ENCODE measurements at regions not wholly inside any gene's neighbourhood (a gene's known extent, or its start where the extent isn't known, plus 50 kb on each side); places are given as distances from the start of the nearest gene placed in this dataset.

DNA sequence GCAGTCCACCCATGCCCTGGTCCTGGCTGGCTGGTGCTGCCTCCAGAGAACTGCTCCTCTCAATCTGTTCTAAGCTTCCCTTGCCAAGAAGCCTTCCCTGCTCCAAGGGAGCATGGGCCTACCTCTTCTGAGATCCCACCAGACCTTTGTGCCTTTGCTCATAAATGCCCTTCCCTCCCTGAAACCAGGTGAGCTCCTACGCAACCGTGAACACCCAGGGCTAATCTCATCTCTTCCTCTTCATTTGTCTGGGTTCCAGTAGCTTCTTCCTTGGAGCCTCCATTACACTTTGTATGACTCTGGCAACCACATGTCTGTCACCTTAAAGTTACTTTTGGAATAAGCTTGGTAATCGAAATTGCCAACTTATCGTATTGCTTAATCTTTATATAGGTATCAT, 270.6 kb downstream of the PBX3 start:
- DNase-seq, result no peak

DNA sequence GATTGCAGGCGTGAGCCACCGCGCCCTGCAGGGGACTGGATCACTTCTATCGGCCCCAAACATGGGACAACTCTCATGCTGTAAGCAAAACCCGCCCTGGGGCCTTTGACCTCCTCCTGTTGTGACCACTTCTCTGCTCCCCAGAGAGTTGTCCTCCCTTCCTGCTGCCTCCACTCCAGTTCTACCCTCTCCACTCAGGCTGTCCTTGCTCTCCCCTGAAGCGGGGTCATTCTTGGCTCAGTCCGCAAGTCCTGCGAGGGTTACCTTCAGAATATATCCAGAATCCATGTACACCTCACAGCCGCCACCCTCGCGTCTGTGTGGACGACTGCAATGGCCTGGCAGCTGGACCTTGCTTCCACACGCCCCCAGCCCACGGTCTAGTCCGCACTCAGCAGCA, 273.7 kb downstream of the PBX3 start:
- DNase-seq, result no peak

DNA sequence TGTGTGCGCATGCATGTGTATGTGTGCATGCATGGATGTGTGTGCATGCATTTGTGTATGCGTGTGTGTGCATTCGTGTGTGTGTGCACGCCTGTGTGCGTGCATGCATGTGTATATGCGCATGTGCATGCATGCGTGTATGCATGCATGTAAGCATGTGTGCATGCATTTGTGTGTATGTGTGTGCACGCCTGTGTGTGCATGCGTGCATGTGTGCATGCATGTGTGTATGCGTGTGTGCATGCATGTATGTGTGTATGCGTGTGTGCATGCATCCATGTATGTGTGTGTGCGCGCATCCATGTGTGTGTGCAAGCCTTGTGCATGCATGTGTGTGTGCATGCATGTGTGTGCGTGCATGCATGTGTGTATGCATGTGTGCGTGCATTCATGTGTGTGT, 276.8 kb downstream of the PBX3 start:
- no peak for DNase-seq

DNA sequence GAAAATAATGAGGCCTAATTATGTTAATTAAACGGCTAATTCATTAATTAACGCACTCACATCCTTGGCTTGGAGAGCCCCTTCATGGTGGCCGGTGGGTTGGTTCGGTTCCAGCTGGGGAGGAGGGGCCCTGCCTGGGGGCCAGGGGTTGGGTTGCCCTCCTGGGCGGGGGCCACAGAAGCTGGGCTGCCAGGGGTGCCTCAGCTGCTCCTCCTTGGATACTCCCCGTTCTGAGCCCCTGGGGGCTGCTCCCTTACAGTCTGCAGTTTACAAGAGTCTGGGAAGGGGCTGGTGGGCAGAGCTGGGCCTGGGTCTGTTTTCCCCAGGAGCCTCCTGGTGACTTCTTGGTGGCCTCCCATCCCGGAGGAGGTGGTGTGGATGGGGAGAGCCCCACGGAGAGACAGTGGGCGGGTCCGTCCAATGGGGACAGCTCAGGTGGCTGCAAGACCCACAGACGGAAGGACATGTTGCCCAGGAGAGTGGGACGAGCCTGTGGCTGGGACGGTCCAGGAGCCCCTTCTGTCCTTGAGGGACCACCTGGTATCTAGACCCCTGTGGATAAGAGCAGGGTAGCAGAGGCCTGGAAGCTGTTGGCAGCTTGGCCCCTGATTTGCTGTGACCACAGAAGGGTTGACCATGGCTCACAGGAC, 277.5 kb downstream of the PBX3 start:
- no peak for DNase-seq

DNA sequence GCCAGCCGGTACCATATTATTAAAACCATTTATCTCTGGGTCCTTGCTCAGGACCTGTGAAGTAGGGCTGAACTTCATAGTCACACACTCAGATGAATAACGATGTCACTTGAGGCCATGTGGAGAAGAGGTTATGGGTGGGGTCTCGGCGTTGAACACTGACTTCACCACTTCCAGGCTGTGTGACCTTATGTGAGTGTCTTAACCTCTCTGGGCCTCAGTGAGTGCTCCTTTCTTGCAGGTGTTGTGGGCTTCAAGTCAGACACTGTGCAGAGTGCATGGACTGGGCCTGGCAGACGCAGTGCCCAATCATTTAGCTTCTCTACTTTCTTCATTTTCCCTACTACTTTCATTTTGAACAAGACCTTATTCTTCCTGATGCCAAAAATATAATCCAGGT, 278.8 kb downstream of the PBX3 start:
- no peak for DNase-seq

DNA sequence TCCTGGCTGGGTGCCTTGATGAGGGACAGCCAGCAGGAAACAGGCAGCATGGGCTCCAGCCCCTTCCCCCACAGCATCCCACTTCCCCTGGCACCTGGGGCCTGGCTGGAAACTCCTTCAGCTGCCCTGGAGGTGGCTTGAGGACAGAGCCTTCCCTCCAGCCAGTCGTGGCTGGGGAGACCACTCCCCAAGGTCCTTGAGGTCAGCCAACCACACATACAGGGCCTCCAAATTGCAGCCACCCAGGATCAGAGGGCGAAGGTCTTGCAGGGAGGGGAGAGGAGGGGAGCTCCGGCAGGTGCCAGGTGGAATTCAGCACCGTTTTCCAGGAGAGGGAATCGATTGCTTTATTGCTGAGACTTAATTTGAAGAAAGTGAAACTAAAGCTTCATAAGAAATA, 280.4 kb downstream of the PBX3 start:
- no peak for DNase-seq

DNA sequence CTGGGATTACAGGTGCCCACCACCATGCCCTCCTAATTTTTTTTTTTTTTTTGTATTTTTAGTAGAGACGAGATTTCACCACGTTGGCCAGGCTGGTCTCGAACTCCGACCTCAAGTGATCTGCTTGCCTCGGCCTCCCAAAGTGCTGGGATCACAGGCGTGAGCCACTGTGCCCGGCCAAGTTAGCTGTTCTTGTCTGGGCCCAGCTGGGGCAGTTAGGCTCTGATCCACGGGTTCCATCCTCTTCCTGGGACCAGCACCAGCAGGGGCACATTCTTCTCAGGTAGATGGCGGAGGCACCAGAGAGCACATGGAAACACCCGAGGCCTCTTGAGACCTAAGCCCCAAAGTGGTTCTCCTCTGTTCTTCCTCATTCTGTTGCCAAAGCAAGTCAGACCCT, 281.6 kb downstream of the PBX3 start:
- DNase-seq, result no peak

DNA sequence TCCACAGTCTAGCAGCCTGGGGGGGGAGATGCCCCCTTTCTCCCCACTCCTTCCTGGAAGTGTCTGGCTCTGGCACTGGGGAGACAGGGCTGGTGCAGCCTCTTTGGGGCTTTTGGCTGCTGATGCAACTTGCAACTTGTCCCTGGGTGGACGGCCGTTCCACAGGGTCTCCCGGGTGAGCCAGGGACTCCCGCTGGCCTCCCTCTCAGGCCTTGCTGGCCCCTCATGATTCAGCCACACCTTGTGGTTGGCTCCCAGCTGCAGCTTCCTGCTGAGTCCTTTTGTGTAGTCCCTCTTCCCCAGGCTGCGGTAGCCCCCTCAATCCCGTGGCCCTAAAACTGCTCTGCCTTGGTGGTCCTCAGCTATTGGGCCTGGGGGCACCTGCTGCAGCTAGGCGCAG, 283.5 kb downstream of the PBX3 start:
- no peak for DNase-seq

DNA sequence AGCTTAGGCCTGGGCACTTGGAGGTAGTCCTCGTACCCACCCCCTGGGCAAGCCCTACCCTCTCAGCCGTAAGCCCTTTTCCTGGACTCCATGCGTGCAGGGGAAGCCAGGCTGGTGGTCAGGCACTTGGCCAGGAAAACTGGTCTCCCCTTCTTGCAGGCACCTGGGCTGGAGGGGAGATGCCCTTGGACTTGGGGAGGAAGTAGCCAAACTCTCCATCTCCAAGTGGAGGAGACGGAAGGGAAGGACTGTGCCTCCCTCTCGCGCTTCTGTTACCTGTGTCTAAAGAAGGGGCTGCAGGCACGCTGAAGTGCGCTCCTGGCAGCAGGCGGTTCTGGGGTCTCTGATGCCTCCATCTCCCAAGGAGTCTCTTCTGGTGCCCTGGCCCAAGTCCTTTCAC, 283.9 kb downstream of the PBX3 start:
- DNase-seq, result no peak

DNA sequence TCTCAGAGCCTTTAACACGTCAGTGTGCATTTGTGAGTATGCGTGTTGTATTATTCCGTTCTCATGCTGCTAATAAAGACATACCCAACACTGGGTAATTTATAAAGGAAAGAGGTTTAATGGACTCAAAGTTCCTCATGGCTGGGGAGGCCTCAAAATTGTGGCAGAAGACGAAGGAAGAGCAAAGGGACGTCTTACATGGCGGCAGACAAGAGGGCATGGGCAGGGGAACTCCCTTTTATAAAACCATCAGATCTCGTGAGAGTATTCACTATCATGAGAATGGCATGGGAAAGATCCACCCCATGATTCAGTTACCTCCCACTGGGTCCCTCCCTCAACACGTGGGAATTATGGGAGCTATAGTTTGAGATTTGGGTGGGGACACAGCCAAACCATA, 285.0 kb downstream of the PBX3 start:
- DNase-seq, result no peak

DNA sequence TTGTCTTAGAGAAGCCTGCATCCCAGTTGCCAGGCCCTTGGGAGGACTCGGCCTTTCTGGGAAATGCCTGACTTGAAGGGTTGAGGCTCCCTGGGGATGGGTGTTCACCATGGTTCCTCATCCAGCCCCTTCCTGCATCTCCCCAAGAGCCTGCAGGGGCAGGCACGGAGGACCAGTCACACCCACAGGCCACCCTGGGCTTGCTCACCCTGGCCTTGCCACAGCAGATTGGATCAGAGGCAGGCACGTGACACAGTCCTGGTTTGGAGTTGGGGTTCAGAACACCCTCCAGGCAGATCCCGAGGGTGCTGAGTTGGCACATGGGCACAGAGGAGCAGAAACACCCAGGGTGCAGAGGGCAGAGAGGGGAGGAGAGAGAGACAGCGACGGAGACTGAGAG, 286.1 kb downstream of the PBX3 start:
- no peak for DNase-seq

DNA sequence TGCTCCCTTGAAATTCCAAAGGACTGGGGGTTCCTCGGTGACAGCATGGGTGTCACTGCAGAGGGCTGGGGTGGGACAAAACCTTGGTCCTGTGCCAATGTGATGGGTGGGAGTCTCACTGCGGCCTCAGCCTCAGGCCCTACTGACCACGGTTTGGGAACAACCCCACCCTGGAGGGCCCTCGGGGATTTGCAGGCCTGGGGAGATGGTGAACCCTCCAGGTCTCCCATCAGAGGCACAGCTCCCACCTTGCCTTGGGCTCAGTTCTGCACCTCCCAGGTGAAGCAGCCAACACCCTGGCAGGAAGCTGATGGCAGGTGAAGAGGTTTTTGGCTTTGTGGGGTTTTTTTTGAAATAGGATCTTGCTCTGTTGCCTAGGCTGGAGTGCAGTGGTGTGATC, 286.8 kb downstream of the PBX3 start:
- no peak for DNase-seq

DNA sequence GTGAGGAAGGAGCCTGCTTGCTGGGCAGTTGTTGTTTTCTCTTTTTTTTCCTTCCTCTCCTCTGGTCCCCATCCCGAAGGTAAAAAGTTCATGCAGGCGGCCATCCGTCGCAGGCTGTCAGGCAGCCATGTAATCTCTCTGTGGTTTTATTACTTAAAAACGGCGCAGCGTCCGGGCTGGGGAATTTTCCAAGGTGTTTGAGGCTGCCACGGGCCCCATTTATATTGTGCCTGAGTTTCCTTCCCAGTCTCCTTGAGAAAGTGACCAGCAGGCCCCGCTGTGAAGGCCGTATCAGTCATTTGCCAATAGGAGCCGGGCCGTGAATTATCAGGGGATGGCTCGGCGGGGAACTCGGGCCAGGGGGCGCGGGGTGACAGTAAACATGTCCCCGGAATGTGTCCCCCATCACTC, 289.7 kb downstream of the PBX3 start:
- DNase-seq, result no peak

DNA sequence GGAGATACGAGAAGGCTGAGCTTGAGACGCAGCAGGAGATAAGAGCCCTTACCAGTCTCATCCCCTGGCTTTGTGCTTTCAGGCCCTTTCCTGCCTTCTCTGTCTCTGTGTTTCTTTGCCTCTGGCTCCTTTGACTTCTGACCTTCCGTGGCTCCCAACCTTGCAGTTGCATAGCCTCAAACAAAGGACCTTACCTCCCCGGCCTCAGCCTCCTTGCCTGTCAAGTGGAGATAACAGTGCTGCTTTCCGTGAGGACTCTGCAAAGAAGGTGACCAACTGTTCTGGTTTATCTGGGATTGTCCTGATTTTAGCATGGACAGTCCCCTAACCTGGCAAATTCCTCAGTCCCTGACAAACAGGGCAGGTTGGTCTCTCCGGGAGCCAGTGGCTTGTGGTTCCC, 287.8 kb upstream of the MVB12B start:
- DNase-seq, result no peak

DNA sequence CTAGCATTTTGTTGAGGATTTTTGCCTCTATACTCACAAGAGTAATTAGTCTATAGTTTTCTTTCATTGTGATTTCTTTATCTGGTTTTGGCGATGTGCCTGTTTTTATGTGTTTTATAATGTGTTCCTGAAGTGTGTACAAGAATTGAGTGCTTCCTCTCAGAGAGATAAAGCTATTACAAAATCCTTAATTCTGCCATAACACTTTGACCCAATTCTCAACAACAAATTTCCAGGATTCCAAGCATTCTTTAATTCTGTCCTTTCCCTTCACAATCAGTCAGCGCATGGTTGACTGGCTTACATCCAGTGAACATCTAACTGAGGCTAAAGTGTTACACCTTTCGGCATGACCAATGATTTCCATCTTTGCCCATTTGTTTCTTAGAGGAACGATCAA, 282.9 kb upstream of the MVB12B start:
- DNase-seq, result no peak

DNA sequence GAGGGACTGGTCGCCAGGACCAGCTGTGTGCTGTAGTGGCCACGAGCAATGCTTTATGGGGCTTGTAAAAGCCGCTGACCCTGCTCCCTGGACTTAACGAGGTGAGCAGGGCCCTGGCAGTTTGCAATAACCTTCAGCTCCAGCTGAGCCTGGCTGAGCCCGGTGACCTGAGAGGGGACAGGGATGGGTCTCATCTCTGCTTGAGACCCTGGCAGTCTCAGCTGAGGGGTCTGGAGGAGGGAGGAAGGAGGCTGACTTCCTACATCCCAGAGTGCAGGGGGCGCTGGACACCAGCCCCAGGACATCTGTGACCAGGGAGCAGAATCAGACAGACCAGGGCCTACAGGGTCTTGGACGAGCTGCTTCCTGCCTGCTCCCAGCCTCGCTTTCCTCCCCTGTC, 277.5 kb upstream of the MVB12B start:
- no peak for DNase-seq

DNA sequence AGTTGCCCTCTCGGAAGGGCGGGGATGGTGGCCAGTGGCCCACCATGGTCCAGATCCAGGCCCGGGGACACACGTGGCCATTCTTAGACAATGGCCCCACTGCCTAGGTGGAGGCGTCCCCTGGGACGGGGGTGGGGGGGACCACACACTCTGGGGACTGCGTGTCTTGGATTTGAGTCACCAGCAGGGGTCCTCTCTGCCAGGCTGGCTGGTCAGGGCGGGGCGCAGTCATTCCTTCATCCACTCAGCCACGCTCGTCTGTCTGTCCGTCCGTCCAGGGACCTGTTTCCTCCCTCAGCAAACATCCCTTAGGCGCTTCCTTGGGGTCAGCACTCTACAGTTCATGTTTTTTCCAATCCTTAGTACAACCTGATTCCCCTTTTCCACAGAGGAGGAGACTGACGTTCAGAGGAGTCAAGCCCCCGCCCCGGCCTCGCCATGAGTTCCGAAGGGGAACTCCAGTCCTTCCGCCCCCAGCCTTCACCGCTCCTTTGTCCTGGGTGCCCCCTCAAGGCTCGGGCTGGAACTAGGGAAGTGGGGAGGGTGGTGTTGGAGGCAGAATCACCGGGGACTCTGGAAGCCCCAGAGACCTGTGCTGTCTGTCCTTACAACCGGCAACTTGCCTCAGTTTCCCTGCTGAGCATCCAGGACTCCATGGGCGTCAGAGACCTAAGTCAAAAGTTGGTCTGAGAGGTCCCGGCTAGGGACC, 276.6 kb upstream of the MVB12B start:
- DNase-seq, result no peak

DNA sequence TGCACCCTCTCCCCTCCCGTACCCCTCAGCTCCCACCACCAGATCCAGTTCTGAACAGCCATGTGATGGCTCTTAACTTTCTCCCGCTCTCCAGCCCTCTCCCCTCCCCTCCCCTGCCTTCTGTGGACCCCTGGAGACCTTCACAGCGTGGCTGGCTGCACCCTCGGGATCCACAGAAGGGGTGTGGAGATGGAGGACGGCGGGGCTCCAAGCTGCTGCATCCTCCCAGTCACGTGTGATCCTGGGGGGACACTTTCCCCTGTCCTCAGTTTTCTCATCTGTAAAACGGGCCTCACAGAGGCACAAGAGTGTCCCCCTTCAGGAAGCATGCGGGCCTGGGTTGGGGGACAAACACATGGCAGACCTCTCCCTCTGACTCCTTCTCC, 276.0 kb upstream of the MVB12B start:
- no peak for DNase-seq

DNA sequence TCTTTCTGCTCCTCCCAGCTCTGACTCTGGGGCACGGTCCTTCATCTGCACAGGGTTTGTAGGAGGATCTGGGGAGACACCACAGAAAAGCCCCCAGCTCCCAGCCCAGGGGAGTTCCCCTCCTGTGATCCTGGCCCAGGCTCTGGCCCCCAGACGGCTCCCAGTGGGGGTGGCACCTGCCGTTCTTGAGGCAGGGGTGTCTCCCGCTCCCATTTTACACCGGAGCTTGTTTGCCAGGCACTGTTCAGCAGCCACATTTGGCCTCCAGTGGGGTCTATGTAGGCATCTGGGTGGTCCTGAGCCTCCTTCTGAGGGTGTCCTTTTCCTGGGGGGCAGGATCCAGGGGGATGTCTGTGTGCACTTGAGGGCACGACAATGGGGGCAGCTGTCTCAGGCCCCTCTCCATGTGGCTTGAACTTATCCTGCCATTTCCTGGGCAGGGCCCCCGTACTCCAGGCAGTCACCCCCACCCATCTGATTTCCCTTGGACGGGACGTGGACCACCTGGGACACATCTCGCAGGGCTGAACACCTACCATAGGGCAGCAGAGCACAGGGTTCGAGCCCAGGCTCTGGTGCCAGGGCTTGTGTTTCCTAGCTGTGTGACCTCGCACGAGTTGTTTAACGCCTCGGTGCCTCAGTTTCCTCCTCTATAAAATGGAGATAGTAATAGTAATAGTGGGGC, 275.0 kb upstream of the MVB12B start:
- no peak for DNase-seq

DNA sequence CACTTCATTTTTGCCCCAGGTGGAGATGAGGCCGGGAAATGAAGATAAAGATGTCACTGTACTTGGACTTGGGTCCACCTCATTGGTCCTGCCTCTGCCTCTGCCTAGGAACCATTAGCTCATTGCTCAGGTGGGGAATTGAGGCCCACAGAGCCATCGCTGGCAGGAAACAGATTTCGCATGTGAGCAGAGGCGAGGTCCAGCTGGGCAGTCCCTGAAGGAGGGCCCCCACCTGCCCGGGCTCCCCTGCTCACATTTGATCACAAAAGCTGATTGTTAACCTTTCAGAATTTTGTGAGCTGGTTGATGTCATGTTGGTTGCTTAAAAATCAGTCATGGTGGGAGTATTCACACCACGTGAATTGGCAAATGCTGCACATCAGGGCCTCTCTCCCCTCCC, 273.8 kb upstream of the MVB12B start:
- DNase-seq, result no peak

DNA sequence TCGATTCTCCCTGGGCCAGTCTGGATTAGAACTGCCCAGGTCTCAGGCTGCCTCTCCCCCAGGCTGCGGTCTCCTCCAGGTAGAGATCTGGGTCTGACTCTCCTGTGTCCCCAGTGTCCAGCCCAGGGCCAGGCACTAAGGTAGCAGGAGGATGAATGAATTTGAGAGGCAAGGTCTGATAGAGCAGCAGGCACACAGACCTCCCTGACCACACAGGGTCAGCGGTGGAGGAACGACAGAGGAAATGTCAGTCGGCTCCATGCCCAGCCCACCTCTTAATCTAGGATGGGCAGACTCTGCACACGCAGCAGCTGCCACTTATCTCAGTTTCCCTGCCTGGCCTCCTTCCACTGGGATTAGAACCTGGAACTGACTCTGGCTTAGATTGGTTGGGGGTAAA, 272.7 kb upstream of the MVB12B start:
- no peak for DNase-seq

DNA sequence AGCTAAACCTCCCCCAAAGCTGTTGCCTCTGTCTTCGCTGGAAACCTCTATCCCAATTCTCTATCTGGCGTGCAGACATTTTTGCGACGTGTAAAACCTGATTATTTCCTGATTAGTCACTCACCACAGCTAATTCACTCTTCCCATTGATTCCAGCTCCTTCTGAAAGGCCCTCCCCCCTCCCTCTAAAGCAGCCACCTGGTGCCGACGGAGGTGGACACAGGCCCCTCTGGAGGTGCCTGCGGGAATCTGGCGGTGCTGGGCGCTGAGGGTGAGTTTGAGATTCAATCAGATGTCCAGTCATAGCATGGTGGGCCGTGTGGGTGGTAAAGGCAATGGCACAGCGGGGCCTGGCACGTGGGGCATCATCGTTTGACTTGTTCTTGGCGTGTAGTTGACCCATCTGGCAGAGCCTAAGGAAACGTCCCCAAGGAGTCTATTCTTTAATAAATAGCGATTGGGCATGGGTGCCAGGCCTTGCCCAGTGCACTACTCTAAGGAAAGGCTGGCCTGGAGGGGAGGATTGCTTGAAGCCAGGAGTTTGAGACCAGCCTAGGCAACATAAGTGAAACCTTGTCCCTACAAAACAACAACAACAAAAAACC, 271.1 kb upstream of the MVB12B start:
- DNase-seq, result no peak

DNA sequence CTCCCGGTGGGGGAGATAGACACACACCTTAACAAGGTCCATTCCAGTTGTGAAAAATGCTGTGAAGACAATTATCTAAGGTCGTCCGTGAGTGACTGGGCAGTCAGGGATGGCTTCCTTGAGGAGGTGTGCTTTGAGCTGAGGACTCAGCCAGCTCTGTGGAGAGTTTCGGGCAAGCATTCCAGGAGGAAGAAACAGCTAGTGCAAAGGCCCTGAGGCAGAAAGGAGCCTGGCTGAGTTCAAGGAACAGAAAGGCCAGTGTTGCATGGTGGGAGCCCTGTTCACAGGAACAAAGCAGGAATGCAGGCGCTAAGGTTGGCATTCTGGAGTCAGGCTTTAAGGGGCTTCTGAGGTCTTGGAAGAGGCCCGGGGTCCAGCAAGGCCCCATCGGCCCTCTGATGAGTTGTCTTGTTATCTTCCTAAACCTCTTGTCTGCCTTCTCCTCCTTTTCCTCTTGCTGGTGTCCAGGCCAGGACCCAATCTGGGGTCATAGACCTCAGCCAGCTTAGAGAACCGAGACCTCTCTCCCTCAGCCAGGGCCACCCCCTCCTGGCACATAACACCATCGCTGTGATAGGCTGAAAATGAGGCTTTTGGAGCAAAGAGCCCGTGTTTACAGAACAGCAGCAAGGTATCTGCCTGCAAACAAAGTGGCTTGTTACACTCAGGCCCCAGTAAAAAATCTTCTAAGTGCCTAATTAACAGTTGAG, 270.2 kb upstream of the MVB12B start:
- DNase-seq, result no peak
